ENCODE measurements at regions not wholly inside any gene's neighbourhood (a gene's known extent, or its start where the extent isn't known, plus 50 kb on each side); places are given as distances from the start of the nearest gene placed in this dataset.

DNA sequence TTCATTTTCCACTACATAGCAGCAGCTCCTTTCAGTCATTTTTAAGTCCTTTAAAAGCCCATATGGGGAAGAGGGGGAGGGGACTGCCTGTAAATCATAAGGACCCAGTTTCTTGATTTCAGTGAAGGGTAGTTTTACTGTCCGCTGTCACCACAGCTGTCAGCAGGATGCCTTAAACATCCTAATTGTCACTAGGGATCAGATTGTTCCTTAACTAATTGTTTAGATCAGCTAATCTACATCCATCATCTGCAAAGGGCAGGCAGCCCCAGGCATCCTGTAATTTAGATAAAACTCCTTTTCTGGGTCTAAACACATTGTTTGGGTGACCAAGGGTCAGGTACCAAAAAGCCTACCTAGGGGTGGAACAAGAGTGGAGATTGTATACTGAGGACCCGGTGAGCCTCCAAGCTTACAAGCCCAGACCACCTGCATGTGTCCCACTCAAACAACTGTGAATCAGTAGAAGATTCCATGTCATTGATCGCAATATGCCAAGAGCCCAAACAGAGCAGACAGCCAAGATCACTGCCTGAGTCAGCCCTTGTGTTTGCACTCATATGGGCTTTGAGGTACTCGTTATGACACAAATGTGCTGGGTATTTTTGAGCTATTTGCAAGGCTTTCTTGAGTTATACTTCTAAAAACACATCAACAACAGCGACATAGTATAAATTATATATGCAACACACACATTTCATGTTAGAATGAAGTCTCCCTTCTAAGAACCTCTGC, 198.7 kb upstream of the CEP162 start:
- Histone ChIP-seq H3K9me3 (no peaks in the 10 kb centered on the region), H3K27me3 (replicated peaks; ENCODE audit: insufficient read depth) (no peaks in the 10 kb centered on the region), H3K36me3 (no peaks in the 10 kb centered on the region), H3K4me1 (ENCODE audit: control insufficient read depth in 1 of 2, low read depth in 2 of 2) (peaks cover 5 to 20% of the 10 kb centered on the region in 2 donors), H3K27ac (peak overlapping the region; percentile 45 to 63), H3K4me3 (peak overlapping the region; percentile 35)
- DNase-seq (ENCODE audit: low spot score) (no peak), ATAC-seq (ENCODE audit: insufficient number of reproducible peaks, low FRiP score, low read depth) (peak; percentile 15)
- TF ChIP-seq, protein P1, sequence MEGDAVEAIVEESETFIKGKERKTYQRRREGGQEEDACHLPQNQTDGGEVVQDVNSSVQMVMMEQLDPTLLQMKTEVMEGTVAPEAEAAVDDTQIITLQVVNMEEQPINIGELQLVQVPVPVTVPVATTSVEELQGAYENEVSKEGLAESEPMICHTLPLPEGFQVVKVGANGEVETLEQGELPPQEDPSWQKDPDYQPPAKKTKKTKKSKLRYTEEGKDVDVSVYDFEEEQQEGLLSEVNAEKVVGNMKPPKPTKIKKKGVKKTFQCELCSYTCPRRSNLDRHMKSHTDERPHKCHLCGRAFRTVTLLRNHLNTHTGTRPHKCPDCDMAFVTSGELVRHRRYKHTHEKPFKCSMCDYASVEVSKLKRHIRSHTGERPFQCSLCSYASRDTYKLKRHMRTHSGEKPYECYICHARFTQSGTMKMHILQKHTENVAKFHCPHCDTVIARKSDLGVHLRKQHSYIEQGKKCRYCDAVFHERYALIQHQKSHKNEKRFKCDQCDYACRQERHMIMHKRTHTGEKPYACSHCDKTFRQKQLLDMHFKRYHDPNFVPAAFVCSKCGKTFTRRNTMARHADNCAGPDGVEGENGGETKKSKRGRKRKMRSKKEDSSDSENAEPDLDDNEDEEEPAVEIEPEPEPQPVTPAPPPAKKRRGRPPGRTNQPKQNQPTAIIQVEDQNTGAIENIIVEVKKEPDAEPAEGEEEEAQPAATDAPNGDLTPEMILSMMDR (IDR thresholded peaks at IDR 0.05), result no peak

DNA sequence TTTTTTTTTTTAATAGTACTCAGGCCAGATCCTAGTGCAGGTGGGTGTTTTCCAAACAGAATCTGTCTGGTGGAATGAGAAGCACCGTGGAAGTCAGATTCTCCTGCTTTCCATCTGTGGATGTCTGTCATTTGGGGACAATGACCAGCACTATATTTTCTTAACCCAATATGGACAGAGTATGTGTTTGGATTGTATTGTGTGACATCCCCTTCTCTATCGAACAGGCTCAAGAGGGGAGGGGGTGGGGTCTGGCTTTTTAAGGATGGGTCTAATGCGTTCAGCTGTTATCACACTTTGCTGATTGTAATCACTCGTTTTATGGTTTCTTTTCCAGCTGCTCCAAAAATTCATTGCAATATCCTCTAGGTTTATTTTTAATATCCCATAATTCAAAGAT, 197.5 kb upstream of the CEP162 start:
- Histone ChIP-seq H3K9me3 (no peaks in the 10 kb centered on the region), H3K36me3 (no peaks in the 10 kb centered on the region), H3K27ac (peak overlapping the region; percentile 22 to 23), H3K4me3 (peak overlapping the region; percentile 35), H3K27me3 (replicated peaks; ENCODE audit: insufficient read depth) (no peaks in the 10 kb centered on the region), H3K4me1 (ENCODE audit: control insufficient read depth in 1 of 2, low read depth in 2 of 2) (peaks cover 5 to 20% of the 10 kb centered on the region in 2 donors)
- ATAC-seq (ENCODE audit: insufficient number of reproducible peaks, low FRiP score, low read depth) (no peak), DNase-seq (ENCODE audit: low spot score) (no peak)
- TF ChIP-seq, protein P1 (IDR thresholded peaks at IDR 0.05), result no peak

DNA sequence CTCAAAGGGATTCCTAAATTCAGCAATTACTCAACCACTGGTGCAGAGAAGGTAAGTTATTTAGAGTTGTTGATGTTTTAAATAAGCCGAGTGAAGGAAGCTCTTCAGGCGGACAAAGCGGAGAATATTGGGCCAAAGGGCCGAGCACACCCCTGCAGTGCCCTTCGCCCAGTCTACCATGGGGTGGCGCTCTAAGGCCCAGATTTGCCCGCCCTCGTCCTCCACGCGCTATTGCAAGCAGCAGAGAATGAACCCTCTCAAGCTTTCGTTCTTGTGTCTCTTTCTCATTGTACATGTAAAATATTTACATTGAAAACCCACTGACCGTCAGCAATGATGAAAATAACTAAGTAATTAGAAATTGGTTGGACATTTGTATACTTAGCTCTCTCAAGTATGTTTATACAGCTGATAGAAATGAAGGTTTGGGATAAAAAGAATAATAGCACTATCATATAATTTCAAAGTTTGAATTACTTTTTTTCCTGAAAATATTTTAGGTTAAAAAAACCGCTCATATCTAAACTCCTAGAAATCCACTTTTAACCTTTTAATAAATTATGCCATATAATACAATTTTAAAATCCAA, 195.0 kb upstream of the CEP162 start:
- ATAC-seq (ENCODE audit: insufficient number of reproducible peaks, low FRiP score, low read depth), result peak; percentile 40
- Histone ChIP-seq H3K4me3 (peak overlapping the region; percentile 52), H3K27me3 (replicated peaks; ENCODE audit: insufficient read depth) (no peaks in the 10 kb centered on the region), H3K27ac (no peak overlapping the region), H3K36me3 (no peaks in the 10 kb centered on the region), H3K4me1 (ENCODE audit: control insufficient read depth in 1 of 2, low read depth in 2 of 2) (peaks cover 5 to 20% of the 10 kb centered on the region in 2 donors), H3K9me3 (no peaks in the 10 kb centered on the region)
- DNase-seq (ENCODE audit: low spot score), result no peak
- TF ChIP-seq, protein P1 (IDR thresholded peaks at IDR 0.05), result peak; percentile 89

DNA sequence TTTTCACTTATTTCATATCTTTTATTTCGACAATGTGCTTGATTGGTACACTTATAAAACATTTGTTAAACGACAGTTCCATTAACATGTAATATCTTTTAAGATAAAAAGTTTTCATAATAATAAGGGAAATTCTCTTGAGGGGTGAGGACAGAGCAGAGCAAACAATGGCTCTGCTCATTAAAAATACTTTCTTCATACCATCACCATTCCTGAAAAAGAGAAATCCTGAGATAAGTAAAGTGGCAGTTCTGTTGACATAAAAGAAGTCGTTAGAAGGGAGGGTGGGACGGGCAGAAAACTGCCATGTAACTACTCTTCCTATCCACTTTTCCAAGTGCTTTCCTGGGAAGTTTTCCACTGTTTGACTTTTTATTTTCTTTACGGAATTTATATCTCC, 193.6 kb upstream of the CEP162 start:
- Histone ChIP-seq H3K27me3 (replicated peaks; ENCODE audit: insufficient read depth) (no peaks in the 10 kb centered on the region), H3K36me3 (no peaks in the 10 kb centered on the region), H3K4me1 (ENCODE audit: control insufficient read depth in 1 of 2, low read depth in 2 of 2) (peaks cover 3 to 19% of the 10 kb centered on the region in 2 donors), H3K4me3 (no peak overlapping the region), H3K9me3 (no peaks in the 10 kb centered on the region), H3K27ac (no peak overlapping the region)
- ATAC-seq (ENCODE audit: insufficient number of reproducible peaks, low FRiP score, low read depth) (no peak), DNase-seq (ENCODE audit: low spot score) (no peak)
- TF ChIP-seq, protein P1 (IDR thresholded peaks at IDR 0.05), result no peak

DNA sequence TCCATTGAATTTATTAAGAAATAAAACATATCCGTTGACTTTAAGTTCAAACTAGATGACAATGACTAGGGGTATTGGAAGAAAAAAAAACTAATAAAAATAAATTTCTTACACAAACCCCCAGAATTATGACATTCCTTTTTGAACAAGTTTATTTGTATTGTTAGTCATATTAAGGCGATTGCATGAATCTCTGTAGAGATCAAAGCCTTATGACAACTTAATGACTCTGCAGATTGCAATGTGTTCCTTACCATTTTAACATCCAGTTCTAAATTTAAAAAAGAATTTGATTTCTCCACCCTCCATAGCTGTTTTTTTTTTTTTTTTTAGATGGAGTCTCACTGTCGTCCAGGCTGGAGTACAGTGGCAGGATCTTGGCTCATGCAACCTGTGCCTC, 189.8 kb upstream of the CEP162 start:
- Histone ChIP-seq H3K4me3 (no peak overlapping the region), H3K27ac (no peak overlapping the region), H3K4me1 (ENCODE audit: control insufficient read depth in 1 of 2, low read depth in 2 of 2) (peaks cover 0 to 30% of the 10 kb centered on the region in 2 donors), H3K36me3 (no peaks in the 10 kb centered on the region), H3K27me3 (replicated peaks; ENCODE audit: insufficient read depth) (no peaks in the 10 kb centered on the region), H3K9me3 (no peaks in the 10 kb centered on the region)
- ATAC-seq (ENCODE audit: insufficient number of reproducible peaks, low FRiP score, low read depth) (peak; percentile 40), DNase-seq (ENCODE audit: low spot score) (no peak)
- TF ChIP-seq, protein P1 (IDR thresholded peaks at IDR 0.05), result no peak

All from thoracic aorta (tissue), 2 donors.